Renal cortical epithelial cell (primary cell): ENCODE measurements at regions not wholly inside any gene's neighbourhood (a gene's known extent, or its start where the extent isn't known, plus 50 kb on each side); places are given as distances from the start of the nearest gene placed in this dataset.

Source experiments
- DNase-seq: peaks from one replicate; pipeline ENCODE4 v3.0.0-alpha.2; 2011; ENCODE audit warnings: low read depth

DNA sequence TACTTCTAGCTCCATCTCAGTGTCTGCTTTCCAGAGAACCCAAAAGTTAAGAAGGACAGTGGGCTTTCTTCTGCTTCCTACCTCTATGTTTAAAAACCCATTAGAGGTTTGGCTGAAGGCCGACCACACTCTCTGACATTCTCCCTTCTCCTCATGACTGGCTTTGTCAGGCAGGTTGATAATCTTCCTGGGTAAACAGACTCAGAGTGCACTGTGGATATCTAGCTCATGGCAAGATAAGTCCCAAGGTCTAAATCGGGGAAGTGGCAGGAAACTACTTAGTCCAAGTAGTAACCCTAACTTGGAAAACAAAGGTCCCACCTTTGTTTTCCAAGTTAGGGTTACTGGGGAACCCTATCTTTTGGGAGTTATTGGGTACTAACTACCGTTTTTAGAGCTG is 161.9 kb upstream of the SPAG17 start:
- DNase-seq, result no peak

DNA sequence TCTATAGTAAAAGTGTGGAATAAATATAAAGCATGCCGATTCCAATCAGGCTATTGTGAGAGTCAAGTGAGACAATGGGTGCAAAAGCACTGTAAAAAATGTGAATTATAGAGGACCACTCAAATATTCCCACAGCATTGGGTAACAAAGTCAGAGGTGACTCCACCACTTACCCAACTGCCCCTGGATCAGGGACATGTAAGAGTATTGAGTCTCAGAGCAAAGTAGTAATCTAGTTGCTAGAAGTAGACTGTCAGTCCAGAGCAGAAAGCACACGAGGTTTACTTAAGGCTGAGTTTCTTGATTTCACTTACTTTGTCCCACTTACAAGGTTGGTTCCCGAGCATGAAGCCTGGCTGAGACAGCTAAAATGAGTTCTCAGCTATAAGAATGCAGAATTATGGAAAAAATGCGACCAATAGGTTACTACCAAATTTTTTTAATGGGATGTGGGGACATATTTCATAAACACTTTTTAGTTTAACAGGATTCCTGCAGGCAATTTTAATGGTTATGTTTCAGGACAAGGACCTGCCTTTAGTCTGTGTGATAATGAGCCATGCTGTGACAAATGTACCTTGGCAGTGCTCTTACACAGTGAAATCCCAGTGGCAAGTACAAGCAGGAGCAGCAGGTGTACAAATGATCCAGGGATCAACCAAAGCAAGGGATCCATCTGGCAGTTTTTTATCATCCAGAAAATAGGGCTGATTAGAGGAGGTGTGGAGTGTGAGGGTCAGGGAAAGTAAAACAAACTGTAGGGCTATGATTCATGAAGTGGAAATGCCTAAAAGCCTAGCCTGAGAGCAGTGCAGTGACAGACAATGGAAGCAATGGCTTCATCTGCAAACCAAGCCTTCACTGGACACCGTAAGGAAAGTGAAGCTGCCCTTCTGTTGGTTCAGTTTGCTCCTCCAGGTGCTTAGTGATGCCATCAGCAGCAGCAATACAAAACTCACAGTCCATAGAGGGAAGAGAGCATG is 156.2 kb upstream of the SPAG17 start:
- DNase-seq, result peak; percentile 19

DNA sequence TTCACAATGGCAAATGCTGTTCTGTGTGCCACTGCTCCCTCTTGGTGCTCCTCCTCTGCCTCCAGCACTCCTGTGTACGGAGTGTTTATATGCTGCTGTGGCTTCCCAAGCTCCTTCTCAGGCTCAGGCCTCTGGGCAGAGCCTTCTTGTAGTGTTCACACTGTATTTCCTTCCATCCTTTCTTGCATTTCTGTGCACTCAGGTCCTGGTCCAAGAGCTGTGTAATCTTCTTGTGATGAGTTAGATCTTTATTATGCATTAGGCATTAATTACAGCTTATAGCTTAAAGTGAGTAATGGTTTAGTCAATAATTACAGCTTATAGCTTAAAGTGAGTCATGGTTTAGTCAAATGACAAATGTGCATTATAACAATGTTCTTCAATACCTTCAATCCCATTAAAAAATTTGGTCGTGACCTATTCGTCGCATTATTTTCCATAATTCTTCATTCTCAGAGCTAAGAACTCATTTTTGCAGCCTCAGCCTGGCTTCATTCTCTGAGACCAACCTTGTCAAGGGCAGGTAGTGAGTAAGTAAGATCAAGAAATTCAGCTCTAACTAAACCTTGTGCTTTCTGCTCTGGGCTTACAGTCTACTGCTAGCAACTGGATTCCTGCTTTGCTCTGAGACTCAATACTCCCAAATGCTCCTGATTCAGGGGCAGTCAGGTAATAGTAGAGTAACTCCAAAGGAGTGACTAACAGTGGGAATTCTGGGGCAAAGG is 154.5 kb upstream of the SPAG17 start:
- DNase-seq, result peak; percentile 15

DNA sequence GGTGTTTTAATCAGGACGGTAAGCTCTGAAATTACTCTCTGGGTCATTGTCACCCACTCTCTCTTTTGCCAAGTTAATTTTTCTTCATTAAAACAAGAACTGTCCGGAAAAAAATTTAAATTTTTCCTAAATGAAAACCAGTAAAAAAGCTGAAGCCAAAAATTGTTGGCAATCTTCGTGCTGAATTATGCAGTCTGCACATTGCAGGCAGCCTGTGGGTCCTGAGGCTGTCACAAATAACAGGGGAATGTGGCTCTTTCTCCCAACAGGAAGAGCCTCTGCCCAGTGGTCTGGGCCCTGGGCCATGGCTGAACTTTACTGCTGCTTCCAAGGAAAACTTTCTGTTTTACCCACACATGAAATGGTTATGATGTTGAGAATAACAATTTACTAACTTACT is 153.9 kb upstream of the SPAG17 start:
- no peak for DNase-seq

DNA sequence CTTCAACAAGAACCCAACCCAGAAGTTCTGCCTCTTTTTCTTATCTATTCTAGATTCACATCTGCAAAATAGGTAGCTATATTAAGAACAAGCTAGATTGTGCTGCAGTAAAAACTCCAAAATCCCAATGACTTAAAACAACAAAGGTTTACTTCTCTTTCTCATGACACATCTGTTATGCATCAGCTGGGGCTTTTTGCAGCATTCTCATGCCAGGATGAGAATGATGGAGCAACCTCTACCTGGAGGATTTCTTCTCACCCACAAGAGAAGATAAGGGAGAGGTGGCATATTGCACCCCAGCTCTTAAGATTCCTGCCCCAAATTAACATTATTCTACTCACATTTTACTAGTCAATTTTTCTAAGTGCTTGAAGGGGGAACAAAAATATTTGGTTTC is 152.3 kb upstream of the SPAG17 start:
- DNase-seq, result no peak

DNA sequence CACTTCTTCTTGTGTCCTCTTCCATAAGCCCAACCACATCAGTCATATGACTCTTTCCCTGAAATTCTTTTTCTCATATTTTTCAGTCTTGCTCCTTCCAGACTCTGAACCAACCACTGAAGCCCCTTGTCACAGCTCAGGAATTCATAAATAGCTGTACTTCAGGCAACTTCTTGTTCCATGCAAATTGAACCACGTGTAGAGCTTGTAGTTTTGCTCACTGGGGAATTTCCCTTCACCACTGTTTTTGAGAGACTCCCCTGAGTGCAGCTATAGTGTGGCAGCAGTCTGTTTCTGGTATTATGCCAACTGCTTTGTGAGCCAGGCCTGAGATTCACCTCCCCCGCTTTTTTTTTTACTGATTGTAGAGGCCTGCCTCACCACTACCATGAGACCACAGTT is 150.3 kb upstream of the SPAG17 start:
- DNase-seq, result peak; percentile 91

DNA sequence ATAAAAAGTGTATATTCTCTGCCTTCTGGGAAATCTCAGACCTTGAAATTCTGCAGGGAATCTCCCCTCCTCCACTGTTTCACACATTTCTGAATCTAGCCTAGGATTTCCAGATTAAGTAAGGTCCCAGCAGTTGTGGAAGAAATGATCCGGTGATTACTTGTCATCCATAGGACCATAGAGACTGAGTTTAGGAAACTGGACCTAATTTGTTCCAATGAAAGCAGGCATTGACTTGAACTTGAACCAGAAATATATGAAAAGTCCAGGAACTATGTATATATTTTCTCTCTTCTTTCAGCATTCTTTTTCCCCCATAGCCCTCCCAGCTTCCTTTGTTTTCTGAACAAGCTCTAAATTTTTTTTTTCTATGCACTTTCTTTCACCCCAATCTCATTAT is 149.5 kb upstream of the SPAG17 start:
- DNase-seq, result no peak

DNA sequence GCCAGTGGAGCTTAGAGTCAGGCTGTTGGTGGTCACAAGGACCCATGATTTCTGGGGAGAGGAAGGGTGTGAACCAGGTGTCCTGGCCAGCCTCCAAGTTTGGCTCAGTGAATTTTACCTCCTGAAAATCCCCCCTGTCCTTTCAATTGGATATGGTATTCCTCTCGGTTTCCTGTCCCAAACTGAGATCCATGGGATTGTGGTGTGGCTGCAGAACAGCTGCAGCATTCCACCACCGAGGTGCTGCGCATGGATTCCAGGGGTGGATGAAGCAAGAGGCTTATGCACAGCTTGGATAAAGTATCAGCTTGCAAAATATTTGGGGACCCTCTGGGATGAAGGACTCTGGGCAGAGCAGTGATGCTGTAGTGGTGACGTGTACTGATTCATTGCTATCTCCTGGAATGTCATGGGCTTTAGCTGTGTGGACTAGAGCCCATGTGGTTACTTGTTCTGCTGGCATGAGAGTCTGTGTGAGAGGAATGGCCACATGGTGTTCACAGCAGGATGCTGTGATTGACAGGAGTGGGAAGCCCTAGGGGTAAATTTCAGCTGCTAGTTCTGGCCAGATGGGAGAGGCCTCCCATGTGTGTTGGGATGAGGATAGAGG is 148.7 kb upstream of the SPAG17 start:
- DNase-seq, result no peak

DNA sequence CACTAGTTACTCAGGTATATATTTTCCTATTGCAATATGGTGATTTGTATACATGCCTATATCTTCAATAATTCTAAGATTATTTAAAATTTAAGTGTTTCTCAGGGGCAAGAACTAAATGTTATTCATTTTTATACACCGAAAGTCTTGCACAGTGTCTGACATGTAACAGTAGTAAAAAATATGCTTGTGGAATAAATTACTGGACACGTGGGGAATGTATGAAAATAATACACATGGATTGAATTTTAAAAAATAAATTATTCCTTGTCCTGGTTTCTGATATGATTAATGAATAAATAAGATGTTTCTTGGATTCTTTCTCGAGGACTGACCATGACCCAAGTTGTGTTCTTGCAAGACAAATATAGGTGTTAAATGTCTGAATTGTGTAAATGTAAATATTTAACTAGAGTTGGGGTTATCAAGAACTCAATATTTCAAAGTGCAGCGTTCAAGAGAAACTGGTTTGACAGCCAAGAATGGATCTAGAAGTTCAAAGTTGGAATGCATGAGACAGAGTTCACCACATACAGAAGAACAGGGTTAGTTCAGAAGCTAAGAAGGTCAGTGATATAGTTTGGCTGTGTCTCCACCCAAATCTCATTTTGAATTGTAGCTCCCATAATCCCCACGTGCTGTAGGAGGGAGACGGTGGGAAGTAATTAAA is 142.1 kb upstream of the SPAG17 start:
- no peak for DNase-seq

DNA sequence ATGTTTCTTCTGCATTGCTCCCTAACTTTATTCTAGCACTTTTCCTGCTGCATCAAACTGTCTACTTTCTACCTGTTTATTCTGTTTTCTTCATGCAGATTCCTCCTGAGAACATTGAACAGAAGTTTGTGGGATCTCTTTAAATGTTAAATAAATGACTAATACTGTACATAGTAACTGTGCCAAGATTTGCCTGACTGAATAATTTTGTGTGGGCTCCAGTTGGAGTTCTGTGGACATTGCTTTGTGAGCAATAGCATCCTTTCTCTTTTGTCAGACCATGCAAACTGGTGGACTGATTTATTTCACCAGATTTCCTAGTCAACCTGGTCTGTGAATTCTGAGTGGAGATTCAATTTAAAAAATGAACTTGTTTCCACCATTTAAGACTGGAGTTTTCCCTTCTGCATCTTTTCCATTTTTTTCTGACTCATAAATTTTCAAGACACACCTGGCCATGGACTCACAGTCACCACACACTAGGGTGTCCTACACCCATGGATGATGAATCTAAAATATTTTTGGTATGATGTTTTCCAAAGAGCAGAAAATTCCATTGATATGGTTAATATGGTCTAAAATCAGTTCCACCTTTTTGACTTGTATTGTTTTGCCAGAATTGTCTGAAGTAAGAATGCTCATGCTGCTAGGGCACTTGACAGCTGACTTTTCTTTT is 140.7 kb upstream of the SPAG17 start:
- peak; percentile 60 for DNase-seq

DNA sequence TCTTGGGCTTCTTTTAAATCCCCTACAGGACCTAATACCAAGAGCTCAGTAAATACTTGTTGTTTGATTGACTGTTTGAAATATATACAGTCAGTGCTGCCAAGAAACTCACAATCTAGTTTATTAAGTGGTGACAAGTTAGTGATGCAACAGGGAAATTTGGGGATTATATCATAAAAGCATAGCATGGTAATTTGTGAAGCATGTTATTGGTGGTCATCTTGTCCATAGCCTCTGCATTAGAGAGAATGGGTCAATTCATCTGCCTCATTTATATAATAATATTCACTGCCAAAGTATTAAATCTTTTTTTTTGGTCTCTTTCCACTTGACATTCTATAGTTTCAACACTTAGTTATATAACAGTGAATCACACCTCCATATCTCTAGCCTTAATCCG is 138.2 kb upstream of the SPAG17 start:
- DNase-seq, result no peak

DNA sequence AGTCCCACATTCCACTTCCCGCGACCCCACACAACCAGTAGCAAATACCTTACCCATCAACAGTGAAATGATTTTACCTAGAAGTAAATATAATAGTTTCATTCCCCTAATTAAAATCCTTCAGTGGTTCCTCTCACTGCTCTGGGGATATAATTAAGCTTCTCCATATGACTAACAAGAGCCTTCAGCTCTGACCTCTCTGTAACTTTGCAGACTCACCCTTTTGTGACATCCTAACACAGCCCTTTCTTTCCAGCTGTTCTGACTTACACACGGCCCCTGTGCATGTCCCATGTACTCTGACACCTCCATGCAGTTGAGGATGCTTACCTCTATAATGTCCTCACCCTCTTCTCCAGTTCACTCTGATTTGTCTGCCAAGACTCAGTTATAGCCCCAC is 137.3 kb upstream of the SPAG17 start:
- no peak for DNase-seq

DNA sequence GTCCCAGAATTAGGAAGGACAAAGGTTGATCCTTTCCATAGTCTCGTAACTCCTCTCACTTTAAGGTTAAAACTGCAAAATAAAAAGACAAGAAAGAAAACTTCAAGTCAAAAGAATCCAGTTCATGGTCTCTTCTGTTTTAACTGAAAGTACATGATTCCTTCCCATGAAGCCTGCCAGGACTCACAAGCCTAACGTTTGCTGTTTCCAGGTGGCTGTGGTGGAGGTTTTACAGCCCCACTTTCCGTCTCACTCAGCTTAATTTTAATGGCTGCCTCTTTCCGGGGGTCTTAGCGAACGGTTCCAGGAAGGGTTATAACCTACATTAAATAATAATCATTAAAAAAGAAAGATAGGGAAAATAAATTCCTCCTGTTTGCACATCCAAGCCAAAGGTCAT is 136.8 kb upstream of the SPAG17 start:
- DNase-seq, result no peak

DNA sequence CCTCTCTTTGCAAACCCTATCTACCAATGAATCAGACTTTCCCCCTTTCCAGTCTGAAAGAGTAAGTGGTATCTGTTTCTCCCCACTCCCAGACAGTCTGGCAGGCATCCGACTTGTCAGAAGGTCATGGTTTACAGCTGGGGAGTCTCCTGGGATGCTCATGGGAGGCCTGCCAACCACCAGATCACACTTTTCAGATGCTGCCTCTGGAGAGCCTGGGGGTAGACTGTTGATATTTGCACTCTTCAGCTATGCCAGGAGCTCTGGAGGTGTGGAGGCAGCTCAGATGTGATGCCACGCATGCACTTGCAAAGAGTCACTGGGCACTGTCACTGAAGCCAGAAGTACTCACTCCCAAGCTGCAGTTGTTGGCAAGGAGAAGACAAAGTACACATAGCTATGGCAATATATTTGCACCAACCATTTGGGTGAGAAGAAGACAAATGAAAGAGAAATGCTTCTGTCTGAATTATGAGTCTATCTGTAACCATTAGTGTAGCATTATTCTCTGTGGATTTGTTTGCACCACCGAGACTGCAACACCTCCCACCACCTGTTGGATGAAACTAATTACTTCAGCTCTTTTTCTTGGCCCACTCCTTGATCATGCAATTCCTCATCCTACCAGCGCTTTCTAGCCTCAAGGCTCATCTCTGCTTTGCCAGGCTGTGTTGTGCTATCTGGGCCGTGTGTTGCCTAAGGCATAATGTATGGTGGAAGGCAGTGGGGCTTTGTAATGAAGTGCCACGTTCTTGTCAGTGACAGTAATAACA is 133.0 kb upstream of the SPAG17 start:
- no peak for DNase-seq

DNA sequence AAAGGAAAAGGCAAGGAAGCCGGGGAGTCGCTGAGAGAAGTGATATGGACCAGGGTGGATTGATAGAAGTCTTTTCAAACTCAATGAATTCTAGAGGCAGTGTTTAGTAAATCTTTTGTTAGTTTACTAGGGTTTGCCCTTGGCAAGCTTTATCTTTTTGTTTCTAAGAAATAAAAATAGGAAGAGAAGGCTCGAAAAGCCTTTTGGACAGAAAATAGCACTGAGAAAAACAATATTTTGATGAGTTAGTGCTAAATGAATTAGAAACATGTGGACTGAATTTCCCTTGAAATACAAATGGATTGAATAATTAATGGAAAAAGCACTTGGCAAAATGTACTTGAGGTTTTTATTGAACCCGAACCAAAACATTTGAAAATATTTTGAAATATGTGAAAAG is 121.8 kb upstream of the SPAG17 start:
- DNase-seq, result no peak

DNA sequence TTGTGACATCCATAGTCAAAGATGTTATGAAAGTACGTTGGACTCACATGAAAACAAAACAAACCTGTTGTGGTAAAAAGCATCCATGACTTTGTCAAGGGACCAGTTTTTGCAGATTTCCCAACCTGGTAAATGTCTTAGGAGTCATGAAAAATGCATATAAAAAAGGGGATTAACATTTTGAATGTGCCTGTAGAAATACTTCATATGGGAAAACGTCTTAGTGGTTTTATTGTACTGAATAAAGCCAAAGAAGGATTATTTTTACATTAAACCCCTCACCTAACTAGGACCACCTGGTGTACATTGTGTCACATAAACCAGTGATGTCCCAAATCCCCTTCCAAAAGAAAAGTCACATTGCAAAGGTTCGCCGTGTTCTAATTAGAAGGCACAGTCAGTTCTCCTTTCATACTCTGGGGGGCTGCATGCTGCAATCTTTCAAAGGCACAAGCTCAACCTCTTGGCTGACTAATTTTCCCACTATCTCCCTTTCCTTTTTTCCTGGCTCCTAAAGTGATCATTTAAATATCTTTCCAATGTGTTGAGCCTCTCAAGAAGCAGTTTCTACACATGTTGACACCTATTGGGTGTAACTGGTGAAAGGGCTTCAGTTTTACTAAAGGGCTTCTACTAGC is 119.8 kb upstream of the SPAG17 start:
- DNase-seq, result peak; percentile 39

DNA sequence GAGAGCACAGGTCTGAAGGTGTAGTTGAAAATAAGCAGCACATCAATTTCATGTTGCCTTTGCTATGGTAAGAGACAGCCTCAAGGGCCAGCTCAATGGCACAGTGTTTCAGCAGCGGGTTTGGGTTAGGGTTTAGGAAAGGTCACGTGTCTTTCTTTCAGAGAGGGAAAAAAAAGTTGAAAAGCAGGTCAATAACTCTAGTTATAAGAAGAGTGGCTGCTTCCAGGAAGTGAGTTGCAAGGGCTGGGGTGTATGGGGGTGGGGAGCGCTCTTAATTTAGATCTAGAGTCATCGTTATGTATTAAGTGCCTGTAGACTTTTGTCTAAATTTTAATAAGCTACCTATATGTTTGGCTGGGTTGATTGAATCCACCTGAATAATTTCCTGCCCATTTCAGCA is 118.5 kb upstream of the SPAG17 start:
- no peak for DNase-seq

DNA sequence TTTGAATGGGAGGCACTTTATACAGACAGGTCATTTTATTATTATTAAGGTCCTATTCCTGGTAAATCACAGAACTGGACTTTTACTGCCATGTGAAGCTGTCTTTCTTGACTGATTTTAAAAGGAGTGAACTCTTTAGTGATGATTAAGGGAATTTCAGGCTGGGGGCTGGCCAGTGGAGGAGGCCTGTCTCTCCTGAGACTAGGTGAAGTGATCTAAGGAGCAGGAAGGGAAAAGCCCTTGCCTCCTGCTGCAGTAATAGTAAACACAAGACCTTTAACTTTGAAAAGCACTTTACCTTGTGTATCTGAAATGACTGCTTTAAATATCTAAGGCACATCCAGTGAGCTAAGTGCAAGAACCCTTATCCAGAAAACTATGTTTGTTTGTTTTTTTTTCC is 118.0 kb upstream of the SPAG17 start:
- no peak for DNase-seq

DNA sequence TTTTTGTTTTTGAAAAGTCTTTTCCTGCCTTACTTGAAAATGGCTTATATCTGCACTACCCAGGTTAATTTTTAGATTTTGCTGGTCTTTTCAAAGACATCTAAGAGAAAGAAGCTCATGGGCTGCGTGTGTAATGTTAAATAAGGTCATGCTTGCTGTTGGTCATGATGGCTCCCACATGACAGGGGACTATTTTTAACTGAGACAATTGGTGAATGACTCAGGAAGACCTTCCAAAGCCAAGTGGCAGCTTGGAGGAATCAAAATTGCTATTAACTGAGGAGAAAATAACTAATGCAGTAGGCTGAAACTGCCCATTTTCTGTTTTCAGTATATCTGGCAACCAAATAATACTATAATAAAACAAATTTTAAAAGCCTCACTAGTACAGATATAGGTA is 117.1 kb upstream of the SPAG17 start:
- DNase-seq, result peak; percentile 26

DNA sequence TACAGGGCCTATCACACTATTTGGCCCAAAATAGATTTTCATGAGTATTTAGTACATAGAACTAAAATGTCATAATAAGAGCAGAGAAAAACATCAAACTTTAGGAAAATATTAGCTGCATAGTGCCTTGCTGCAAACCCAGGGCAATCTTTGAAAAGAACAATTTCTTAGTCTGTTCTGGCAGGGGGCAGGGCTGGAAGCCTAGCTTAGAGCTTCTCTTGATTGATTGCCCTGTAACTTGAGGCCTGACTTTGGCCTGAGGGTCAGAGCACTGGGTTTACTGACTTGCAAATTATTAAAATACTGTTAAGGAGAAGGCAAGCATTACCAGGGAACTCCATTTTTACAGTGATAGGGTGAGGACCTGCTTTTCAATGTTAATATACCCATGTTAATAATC is 115.8 kb upstream of the SPAG17 start:
- peak; percentile 47 for DNase-seq
